Retinal pigment epithelial cell (primary cell): ENCODE measurements at regions not wholly inside any gene's neighbourhood (a gene's known extent, or its start where the extent isn't known, plus 50 kb on each side); places are given as distances from the start of the nearest gene placed in this dataset.

ENCODE experiments used
- DNase-seq: peaks from one replicate; pipeline ENCODE4 v3.0.0-alpha.2; 2010; ENCODE audit warnings: low read depth
- H3K4me3 ChIP-seq: 2 replicates; pipeline ENCODE4 v1.5.1; 2011; ENCODE audit warnings: mild to moderate bottlenecking, low read length, control low read depth, moderate library complexity
- CTCF ChIP-seq: conservative IDR thresholded peaks from 2 replicates; pipeline ENCODE4 v1.5.1; 2011; ENCODE audit warnings: low read depth, low read length, control low read depth, inconsistent platforms

GRCh38 chr1:166283600-166283999, 116.8 kb upstream of the FAM78B start:
- no peak overlapping the region for H3K4me3 ChIP-seq
- no peak for TF ChIP-seq CTCF
- DNase-seq: no peak

GRCh38 chr1:166289309-166290050, 122.7 kb upstream of the FAM78B start:
- TF ChIP-seq CTCF: no peak
- DNase-seq: no peak
- no peak overlapping the region for H3K4me3 ChIP-seq

- DNase-seq: no peak
- no peak overlapping the region for H3K4me3 ChIP-seq
- TF ChIP-seq CTCF: no peak
Measured at GRCh38 chr1:166295656-166296055, 128.9 kb upstream of the FAM78B start.

GRCh38 chr1:166297993-166298392, 131.2 kb upstream of the FAM78B start:
- no peak for DNase-seq
- H3K4me3 ChIP-seq: no peak overlapping the region
- TF ChIP-seq CTCF: no peak

GRCh38 chr1:166300767-166301166, 134.0 kb upstream of the FAM78B start:
- no peak for TF ChIP-seq CTCF
- H3K4me3 ChIP-seq: no peak overlapping the region
- DNase-seq: no peak

- TF ChIP-seq CTCF: no peak
- no peak overlapping the region for H3K4me3 ChIP-seq
- no peak for DNase-seq
Measured at GRCh38 chr1:166302989-166303758, 136.4 kb upstream of the FAM78B start.

GRCh38 chr1:166304131-166304530, 137.3 kb upstream of the FAM78B start:
- DNase-seq: no peak
- no peak overlapping the region for H3K4me3 ChIP-seq
- no peak for TF ChIP-seq CTCF
